ENCODE measurements at regions not wholly inside any gene's neighbourhood (a gene's known extent, or its start where the extent isn't known, plus 50 kb on each side); places are given as distances from the start of the nearest gene placed in this dataset.

- H3K4me3 ChIP-seq (ENCODE audit: low read depth, low read length): no peak overlapping the region
- H3K9ac ChIP-seq (ENCODE audit: low read length): no peak overlapping the region
- no peaks in the 10 kb centered on the region for H3K4me1 ChIP-seq (ENCODE audit: control insufficient read depth, insufficient read depth, low read length)
- no peak overlapping the region for H3K27ac ChIP-seq (ENCODE audit: low read depth, low read length)
- H3K36me3 ChIP-seq (ENCODE audit: control insufficient read depth, insufficient read depth, low read length): no peaks in the 10 kb centered on the region
- no peaks in the 10 kb centered on the region for H3K9me3 ChIP-seq (ENCODE audit: control insufficient read depth, insufficient read depth, low read depth, low read length)
- H3K27me3 ChIP-seq (ENCODE audit: control insufficient read depth, insufficient read depth, low read length): no peaks in the 10 kb centered on the region
Observed at GRCh38 chr11:24293964-24294363, 202.9 kb upstream of the LUZP2 start.

GRCh38 chr11:24295360-24295759, 201.5 kb upstream of the LUZP2 start:
- H3K36me3 ChIP-seq (ENCODE audit: control insufficient read depth, insufficient read depth, low read length): no peaks in the 10 kb centered on the region
- no peak overlapping the region for H3K27ac ChIP-seq (ENCODE audit: low read depth, low read length)
- H3K4me1 ChIP-seq (ENCODE audit: control insufficient read depth, insufficient read depth, low read length): no peaks in the 10 kb centered on the region
- H3K27me3 ChIP-seq (ENCODE audit: control insufficient read depth, insufficient read depth, low read length): no peaks in the 10 kb centered on the region
- no peak overlapping the region for H3K9ac ChIP-seq (ENCODE audit: low read length)
- no peak overlapping the region for H3K4me3 ChIP-seq (ENCODE audit: low read depth, low read length)
- H3K9me3 ChIP-seq (ENCODE audit: control insufficient read depth, insufficient read depth, low read depth, low read length): no peaks in the 10 kb centered on the region

GRCh38 chr11:24297461-24297860, 199.4 kb upstream of the LUZP2 start:
- Histone ChIP-seq H3K27me3 (ENCODE audit: control insufficient read depth, insufficient read depth, low read length) (no peaks in the 10 kb centered on the region), H3K9me3 (ENCODE audit: control insufficient read depth, insufficient read depth, low read depth, low read length) (no peaks in the 10 kb centered on the region), H3K9ac (ENCODE audit: low read length) (no peak overlapping the region), H3K36me3 (ENCODE audit: control insufficient read depth, insufficient read depth, low read length) (no peaks in the 10 kb centered on the region), H3K4me3 (ENCODE audit: low read depth, low read length) (no peak overlapping the region), H3K4me1 (ENCODE audit: control insufficient read depth, insufficient read depth, low read length) (no peaks in the 10 kb centered on the region), H3K27ac (ENCODE audit: low read depth, low read length) (no peak overlapping the region)

GRCh38 chr11:24298146-24298545, 198.7 kb upstream of the LUZP2 start:
- H3K9me3 ChIP-seq (ENCODE audit: control insufficient read depth, insufficient read depth, low read depth, low read length): no peaks in the 10 kb centered on the region
- H3K36me3 ChIP-seq (ENCODE audit: control insufficient read depth, insufficient read depth, low read length): no peaks in the 10 kb centered on the region
- no peaks in the 10 kb centered on the region for H3K4me1 ChIP-seq (ENCODE audit: control insufficient read depth, insufficient read depth, low read length)
- no peaks in the 10 kb centered on the region for H3K27me3 ChIP-seq (ENCODE audit: control insufficient read depth, insufficient read depth, low read length)
- no peak overlapping the region for H3K4me3 ChIP-seq (ENCODE audit: low read depth, low read length)
- no peak overlapping the region for H3K9ac ChIP-seq (ENCODE audit: low read length)
- no peak overlapping the region for H3K27ac ChIP-seq (ENCODE audit: low read depth, low read length)

GRCh38 chr11:24311974-24312373, 184.9 kb upstream of the LUZP2 start:
- H3K4me3 ChIP-seq (ENCODE audit: low read depth, low read length): no peak overlapping the region
- H3K27me3 ChIP-seq (ENCODE audit: control insufficient read depth, insufficient read depth, low read length): no peaks in the 10 kb centered on the region
- peaks cover 20% of the 10 kb centered on the region for H3K9me3 ChIP-seq (ENCODE audit: control insufficient read depth, insufficient read depth, low read depth, low read length)
- no peaks in the 10 kb centered on the region for H3K36me3 ChIP-seq (ENCODE audit: control insufficient read depth, insufficient read depth, low read length)
- no peak overlapping the region for H3K9ac ChIP-seq (ENCODE audit: low read length)
- H3K27ac ChIP-seq (ENCODE audit: low read depth, low read length): no peak overlapping the region
- H3K4me1 ChIP-seq (ENCODE audit: control insufficient read depth, insufficient read depth, low read length): no peaks in the 10 kb centered on the region

GRCh38 chr11:24312464-24313238, 184.2 kb upstream of the LUZP2 start:
- Histone ChIP-seq H3K4me3 (ENCODE audit: low read depth, low read length) (no peak overlapping the region), H3K27ac (ENCODE audit: low read depth, low read length) (no peak overlapping the region), H3K4me1 (ENCODE audit: control insufficient read depth, insufficient read depth, low read length) (no peaks in the 10 kb centered on the region), H3K9ac (ENCODE audit: low read length) (no peak overlapping the region), H3K27me3 (ENCODE audit: control insufficient read depth, insufficient read depth, low read length) (no peaks in the 10 kb centered on the region), H3K36me3 (ENCODE audit: control insufficient read depth, insufficient read depth, low read length) (no peaks in the 10 kb centered on the region), H3K9me3 (ENCODE audit: control insufficient read depth, insufficient read depth, low read depth, low read length) (peaks cover 20% of the 10 kb centered on the region)

GRCh38 chr11:24321229-24321628, 175.6 kb upstream of the LUZP2 start:
- H3K27ac ChIP-seq (ENCODE audit: low read depth, low read length): no peak overlapping the region
- no peaks in the 10 kb centered on the region for H3K36me3 ChIP-seq (ENCODE audit: control insufficient read depth, insufficient read depth, low read length)
- H3K27me3 ChIP-seq (ENCODE audit: control insufficient read depth, insufficient read depth, low read length): no peaks in the 10 kb centered on the region
- no peaks in the 10 kb centered on the region for H3K4me1 ChIP-seq (ENCODE audit: control insufficient read depth, insufficient read depth, low read length)
- H3K9ac ChIP-seq (ENCODE audit: low read length): no peak overlapping the region
- H3K9me3 ChIP-seq (ENCODE audit: control insufficient read depth, insufficient read depth, low read depth, low read length): no peaks in the 10 kb centered on the region
- H3K4me3 ChIP-seq (ENCODE audit: low read depth, low read length): no peak overlapping the region

GRCh38 chr11:24324211-24324610, 172.6 kb upstream of the LUZP2 start:
- Histone ChIP-seq H3K4me3 (ENCODE audit: low read depth, low read length) (no peak overlapping the region), H3K36me3 (ENCODE audit: control insufficient read depth, insufficient read depth, low read length) (no peaks in the 10 kb centered on the region), H3K27me3 (ENCODE audit: control insufficient read depth, insufficient read depth, low read length) (no peaks in the 10 kb centered on the region), H3K4me1 (ENCODE audit: control insufficient read depth, insufficient read depth, low read length) (no peaks in the 10 kb centered on the region), H3K9me3 (ENCODE audit: control insufficient read depth, insufficient read depth, low read depth, low read length) (no peaks in the 10 kb centered on the region), H3K9ac (ENCODE audit: low read length) (no peak overlapping the region), H3K27ac (ENCODE audit: low read depth, low read length) (no peak overlapping the region)

GRCh38 chr11:24344222-24344621, 152.6 kb upstream of the LUZP2 start:
- Histone ChIP-seq H3K27me3 (ENCODE audit: control insufficient read depth, insufficient read depth, low read length) (no peaks in the 10 kb centered on the region), H3K4me3 (ENCODE audit: low read depth, low read length) (no peak overlapping the region), H3K9ac (ENCODE audit: low read length) (no peak overlapping the region), H3K9me3 (ENCODE audit: control insufficient read depth, insufficient read depth, low read depth, low read length) (no peaks in the 10 kb centered on the region), H3K36me3 (ENCODE audit: control insufficient read depth, insufficient read depth, low read length) (no peaks in the 10 kb centered on the region), H3K4me1 (ENCODE audit: control insufficient read depth, insufficient read depth, low read length) (no peaks in the 10 kb centered on the region), H3K27ac (ENCODE audit: low read depth, low read length) (no peak overlapping the region)

GRCh38 chr11:24348908-24349307, 147.9 kb upstream of the LUZP2 start:
- H3K36me3 ChIP-seq (ENCODE audit: control insufficient read depth, insufficient read depth, low read length): no peaks in the 10 kb centered on the region
- H3K4me3 ChIP-seq (ENCODE audit: low read depth, low read length): no peak overlapping the region
- H3K27me3 ChIP-seq (ENCODE audit: control insufficient read depth, insufficient read depth, low read length): no peaks in the 10 kb centered on the region
- H3K9ac ChIP-seq (ENCODE audit: low read length): no peak overlapping the region
- H3K4me1 ChIP-seq (ENCODE audit: control insufficient read depth, insufficient read depth, low read length): no peaks in the 10 kb centered on the region
- H3K27ac ChIP-seq (ENCODE audit: low read depth, low read length): no peak overlapping the region
- H3K9me3 ChIP-seq (ENCODE audit: control insufficient read depth, insufficient read depth, low read depth, low read length): no peaks in the 10 kb centered on the region

- Histone ChIP-seq H3K9me3 (ENCODE audit: control insufficient read depth, insufficient read depth, low read depth, low read length) (no peaks in the 10 kb centered on the region), H3K27me3 (ENCODE audit: control insufficient read depth, insufficient read depth, low read length) (no peaks in the 10 kb centered on the region), H3K4me1 (ENCODE audit: control insufficient read depth, insufficient read depth, low read length) (no peaks in the 10 kb centered on the region), H3K27ac (ENCODE audit: low read depth, low read length) (no peak overlapping the region), H3K9ac (ENCODE audit: low read length) (no peak overlapping the region), H3K4me3 (ENCODE audit: low read depth, low read length) (no peak overlapping the region), H3K36me3 (ENCODE audit: control insufficient read depth, insufficient read depth, low read length) (no peaks in the 10 kb centered on the region)
Observed at GRCh38 chr11:24351179-24351578, 145.7 kb upstream of the LUZP2 start.

Data from HUES6 (cell line).